Endothelial cell of umbilical vein (primary cell): ENCODE measurements at regions not wholly inside any gene's neighbourhood (a gene's known extent, or its start where the extent isn't known, plus 50 kb on each side); places are given as distances from the start of the nearest gene placed in this dataset.

Experiments used
- BruUV-seq: library from RNA; stranded (reverse); fragments of 400-500 nt; replicated peaks from 2 replicates; lab custom pipeline; 2021; lab: Mats Ljungman, UMichigan
- CTCF ChIA-PET: fragments of 300-600, 350-600 bp; sonication (Branson Sonifier 250); formaldehyde crosslinking; loops from one replicate; lab custom pipeline; 2021; ENCODE audit warnings: antibody characterized with exemption, inconsistent platforms; lab: Charles Lee
- POLR2A ChIA-PET: fragments of 300-600, 350-600 bp; sonication (Branson Sonifier 250); formaldehyde crosslinking; loops from one replicate; lab custom pipeline; 2021; ENCODE audit warnings: antibody characterized with exemption, inconsistent platforms; lab: Charles Lee
- DNase-seq: peaks from one replicate; pipeline ENCODE4 v3.0.0-alpha.2; 2011; ENCODE audit warnings: low read depth, low spot score
- FAIRE-seq: peaks from 2 replicates; lab custom pipeline; 2011; peaks lifted over from hg19 to GRCh38; lab: Jason Lieb, UNC
- H2AFZ ChIP-seq: 2 replicates; pipeline ENCODE4 v1.6.0; 2012; ENCODE audit warnings: low read depth, low read length, control low read depth, inconsistent platforms
- H3K27ac ChIP-seq: 2 replicates; pipeline ENCODE4 v1.5.1; 2011; ENCODE audit warnings: low read depth, mild to moderate bottlenecking, control low read depth, low read length, moderate library complexity; ENCODE audit not compliant: insufficient read depth
- H3K27me3 ChIP-seq, 2 experiments: 2 replicates each; pipeline versions ENCODE4 v1.6.0 to v1.6.1; 2011; ENCODE audit warnings: low read length in 2 of 2, mixed read lengths in 1 of 2; ENCODE audit not compliant: control insufficient read depth in 2 of 2, insufficient read depth in 2 of 2
- H3K36me3 ChIP-seq, 2 experiments: 2 replicates in 1 of 2; 3 replicates in 1 of 2; pipeline ENCODE4 v1.5.1; 2011; ENCODE audit warnings: low read length in 2 of 2, mild to moderate bottlenecking in 1 of 2, moderate library complexity in 1 of 2; ENCODE audit not compliant: control insufficient read depth in 2 of 2, insufficient read depth in 2 of 2; ENCODE audit errors: extremely low read depth in 1 of 2
- H3K4me1 ChIP-seq: 3 replicates; pipeline ENCODE4 v1.5.1; 2011; ENCODE audit warnings: mild to moderate bottlenecking, low read length; ENCODE audit not compliant: control insufficient read depth, insufficient read depth; ENCODE audit errors: extremely low read depth
- H3K4me2 ChIP-seq: 2 replicates; pipeline ENCODE4 v1.6.1; 2011; ENCODE audit warnings: low read length, control low read depth, mixed read lengths; ENCODE audit not compliant: insufficient read depth
- H3K4me3 ChIP-seq, 3 experiments: fragments of 200-600 bp in 1 of 3; sonication (generic), shearing (Covaris generic) in 1 of 3; replicated peaks in 1 of 3; 2 replicates each; pipeline ENCODE4 v1.5.1; 2011 to 2016; ENCODE audit warnings: control low read depth in 3 of 3, low read length in 3 of 3, mild to moderate bottlenecking in 2 of 3, inconsistent platforms in 1 of 3, low read depth in 1 of 3, moderate library complexity in 1 of 3; ENCODE audit not compliant: insufficient read depth in 1 of 3
- H3K79me2 ChIP-seq: 2 replicates; pipeline ENCODE4 v1.6.0; 2012; ENCODE audit warnings: low read length, inconsistent platforms; ENCODE audit not compliant: control insufficient read depth, insufficient read depth
- H3K9ac ChIP-seq: replicated peaks from 2 replicates; pipeline ENCODE3; 2011; ENCODE audit warnings: low read length, control low read depth; ENCODE audit not compliant: insufficient read depth; ENCODE audit errors: extremely low read depth
- H3K9me1 ChIP-seq: replicated peaks from 3 replicates; pipeline ENCODE4 v1.6.0; 2011; ENCODE audit warnings: mild to moderate bottlenecking, low read length; ENCODE audit not compliant: control insufficient read depth, insufficient read depth; ENCODE audit errors: extremely low read depth
- H3K9me3 ChIP-seq: replicated peaks from 2 replicates; pipeline ENCODE4 v1.5.1; 2012; ENCODE audit warnings: low read length, inconsistent platforms; ENCODE audit not compliant: control insufficient read depth, insufficient read depth
- H4K20me1 ChIP-seq: replicated peaks from 2 replicates; pipeline ENCODE3; 2011; ENCODE audit warnings: mild to moderate bottlenecking, low read length; ENCODE audit not compliant: control insufficient read depth, insufficient read depth; ENCODE audit errors: extremely low read depth
- EZH2 ChIP-seq: IDR thresholded peaks from 2 replicates; pipeline ENCODE4 v1.6.1; 2012; ENCODE audit warnings: borderline replicate concordance, low read depth, mild to moderate bottlenecking, moderate library complexity, low read length, inconsistent platforms; ENCODE audit not compliant: severe bottlenecking
- FOS ChIP-seq: IDR thresholded peaks from 2 replicates; pipeline ENCODE4 v1.6.1; 2011; ENCODE audit warnings: mild to moderate bottlenecking, low read length, moderate library complexity, borderline replicate concordance; ENCODE audit not compliant: insufficient read depth
- GATA2 ChIP-seq: IDR thresholded peaks from 2 replicates; pipeline ENCODE4 v1.7.0; 2011; ENCODE audit warnings: low read depth, mild to moderate bottlenecking, moderate library complexity, mixed read lengths, low read length; ENCODE audit not compliant: insufficient read length, insufficient read depth
- JUN ChIP-seq: IDR thresholded peaks from 2 replicates; pipeline ENCODE4 v1.6.1; 2011; ENCODE audit warnings: borderline replicate concordance, low read depth; ENCODE audit not compliant: insufficient read length, insufficient read depth
- MYC ChIP-seq: IDR thresholded peaks from one replicate; pipeline ENCODE4 v1.6.1; 2011; ENCODE audit warnings: mild to moderate bottlenecking, low read depth, low read length
- POLR2A ChIP-seq: IDR thresholded peaks from 2 replicates; pipeline ENCODE4 v1.6.1; 2012; ENCODE audit warnings: low read depth, mild to moderate bottlenecking, control low read depth, low read length
- POLR2AphosphoS5 ChIP-seq: IDR thresholded peaks from 2 replicates; pipeline ENCODE4 v1.6.1; 2012; ENCODE audit warnings: low read depth, mild to moderate bottlenecking, control low read depth, low read length, moderate library complexity; ENCODE audit not compliant: insufficient read depth
- dilution Hi-C: fragments of 300-500 bp; cut with MboI; formaldehyde crosslinking; loops from one replicate; pipeline ENCODE4 v1.15.0; 2019; ENCODE audit warnings: low sequenced_read_pairs; ENCODE audit not compliant: extremely low pct_ligation_motif_present
- intact Hi-C: fragments of 100-400 bp; cut with micrococcal nuclease; formaldehyde crosslinking; loops from one replicate; pipeline ENCODE4 v1.10.0; 2022
- TF ChIP-seq, protein P1 (sequence below), 2 donors: IDR thresholded peaks; 1 replicate in 1 of 2; 2 replicates in 1 of 2; pipeline ENCODE4 v1.5.1; 2011; ENCODE audit warnings: low read length in 2 of 2, mild to moderate bottlenecking in 2 of 2, moderate library complexity in 2 of 2, control low read depth in 1 of 2, inconsistent platforms in 1 of 2, low read depth in 1 of 2; ENCODE audit not compliant: insufficient read depth in 1 of 2; ENCODE audit errors: extremely low read depth in 1 of 2
- TF ChIP-seq, protein P2 (sequence below): IDR thresholded peaks from 2 replicates; pipeline ENCODE4 v1.6.1; 2011; ENCODE audit not compliant: insufficient read depth, insufficient read length

DNA sequence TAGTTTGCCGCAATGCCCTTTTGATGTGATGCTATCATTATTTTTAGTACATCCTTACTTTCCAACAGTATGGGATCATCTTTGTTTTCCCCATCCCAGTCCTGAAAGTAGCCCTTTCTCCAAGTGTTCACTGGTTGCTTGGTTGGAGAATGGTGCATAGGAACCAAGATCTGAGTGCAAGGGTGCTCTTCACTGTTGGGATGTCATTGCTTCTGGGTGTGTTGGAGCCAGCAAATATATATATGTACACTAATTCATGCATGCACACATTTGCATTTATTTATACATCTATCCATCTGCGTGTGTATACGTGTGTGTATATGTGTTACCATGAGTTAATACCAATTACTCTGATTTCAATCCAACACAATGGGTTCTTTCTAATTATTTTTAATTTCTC, 64.1 kb upstream of the RFLNA start:
- no peak for TF ChIP-seq GATA2
- TF ChIP-seq, protein P1, sequence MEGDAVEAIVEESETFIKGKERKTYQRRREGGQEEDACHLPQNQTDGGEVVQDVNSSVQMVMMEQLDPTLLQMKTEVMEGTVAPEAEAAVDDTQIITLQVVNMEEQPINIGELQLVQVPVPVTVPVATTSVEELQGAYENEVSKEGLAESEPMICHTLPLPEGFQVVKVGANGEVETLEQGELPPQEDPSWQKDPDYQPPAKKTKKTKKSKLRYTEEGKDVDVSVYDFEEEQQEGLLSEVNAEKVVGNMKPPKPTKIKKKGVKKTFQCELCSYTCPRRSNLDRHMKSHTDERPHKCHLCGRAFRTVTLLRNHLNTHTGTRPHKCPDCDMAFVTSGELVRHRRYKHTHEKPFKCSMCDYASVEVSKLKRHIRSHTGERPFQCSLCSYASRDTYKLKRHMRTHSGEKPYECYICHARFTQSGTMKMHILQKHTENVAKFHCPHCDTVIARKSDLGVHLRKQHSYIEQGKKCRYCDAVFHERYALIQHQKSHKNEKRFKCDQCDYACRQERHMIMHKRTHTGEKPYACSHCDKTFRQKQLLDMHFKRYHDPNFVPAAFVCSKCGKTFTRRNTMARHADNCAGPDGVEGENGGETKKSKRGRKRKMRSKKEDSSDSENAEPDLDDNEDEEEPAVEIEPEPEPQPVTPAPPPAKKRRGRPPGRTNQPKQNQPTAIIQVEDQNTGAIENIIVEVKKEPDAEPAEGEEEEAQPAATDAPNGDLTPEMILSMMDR (IDR thresholded peaks at IDR 0.05; ENCODE audit: extremely low read depth in 1 of 2, insufficient read depth in 1 of 2, low read depth in 1 of 2, low read length in 2 of 2): no peak
- dilution Hi-C loops: no loop called here
- Histone ChIP-seq H3K79me2 (no peaks in the 10 kb centered on the region), H3K4me3 (no peak overlapping the region), H3K4me1 (peaks cover 31% of the 10 kb centered on the region), H3K36me3 (no peaks in the 10 kb centered on the region), H2AFZ (no peak overlapping the region), H3K9ac (no peak overlapping the region), H3K27ac (no peak overlapping the region), H3K27me3 (no peaks in the 10 kb centered on the region), H4K20me1 (no peaks in the 10 kb centered on the region), H3K4me2 (no peak overlapping the region), H3K9me1 (no peaks in the 10 kb centered on the region), H3K9me3 (no peaks in the 10 kb centered on the region)
- intact Hi-C loops: no loop called here
- DNase-seq (no peak), FAIRE-seq (no peak)
- BruUV-seq: no TSS peak
- POLR2A ChIA-PET: no interaction called here
- CTCF ChIA-PET: interaction anchor here (1.0 kb wide), 1 partner anchor 12 kb away, joined by 4 read pairs; no protein-coding TSS in a partner anchor

DNA sequence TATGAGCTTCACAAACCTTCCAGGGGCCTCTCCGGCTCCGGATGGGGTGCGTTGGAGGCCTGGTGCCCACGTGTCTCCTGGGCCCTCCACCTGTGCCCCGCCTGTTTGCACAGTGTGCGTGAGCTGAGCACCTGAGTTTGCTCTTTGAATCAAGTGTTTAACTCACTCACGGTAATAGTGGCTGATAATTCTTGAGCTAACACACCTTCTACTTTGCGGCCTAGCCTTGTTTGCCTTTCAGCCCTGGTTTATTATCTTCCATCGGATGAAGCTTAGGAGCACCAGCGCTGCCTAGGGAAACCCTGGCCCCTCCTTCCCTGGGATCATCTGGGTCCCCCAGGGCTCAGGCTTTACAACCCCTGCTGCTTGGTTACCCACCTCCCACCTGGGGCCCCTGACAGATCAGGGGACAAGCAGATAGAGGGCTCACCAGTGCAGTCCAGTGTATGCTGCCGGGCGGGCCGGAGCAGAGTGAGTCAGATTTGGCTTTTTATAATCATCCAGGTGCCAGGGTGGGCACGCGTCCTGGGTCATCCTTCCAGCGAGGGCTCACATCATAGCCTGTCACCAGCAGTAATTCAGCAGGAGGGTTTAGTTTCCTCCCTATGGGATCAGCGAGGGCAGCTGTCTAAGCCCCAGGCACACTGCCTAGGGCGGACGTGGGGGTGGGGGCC, 62.8 kb upstream of the RFLNA start:
- CTCF ChIA-PET: interaction anchor here (0.8 to 1.0 kb wide), 2 partner anchors 14 to 179 kb away, joined by 3 to 4 read pairs; no protein-coding TSS in a partner anchor

More for the DNA sequence above, 62.8 kb upstream of the RFLNA start:
- Histone ChIP-seq H3K4me2 (no peak overlapping the region), H3K4me3 (no peak overlapping the region), H3K27me3 (no peaks in the 10 kb centered on the region), H3K36me3 (no peaks in the 10 kb centered on the region), H4K20me1 (no peaks in the 10 kb centered on the region), H3K9ac (no peak overlapping the region), H2AFZ (peak overlapping the region; percentile 15), H3K9me3 (no peaks in the 10 kb centered on the region), H3K27ac (peak overlapping the region; percentile 99), H3K79me2 (no peaks in the 10 kb centered on the region), H3K9me1 (no peaks in the 10 kb centered on the region), H3K4me1 (peaks cover 44% of the 10 kb centered on the region)
- FAIRE-seq (no peak), DNase-seq (no peak)
- no TSS peak for BruUV-seq
- intact Hi-C loops: no loop called here
- dilution Hi-C loops: no loop called here
- TF ChIP-seq, protein P1 (IDR thresholded peaks at IDR 0.05; ENCODE audit: extremely low read depth in 1 of 2, insufficient read depth in 1 of 2, low read depth in 1 of 2, low read length in 2 of 2): no peak
- TF ChIP-seq GATA2 (no peak), MYC (no peak), FOS (no peak), POLR2A (no peak), EZH2 (no peak), POLR2AphosphoS5 (no peak), JUN (no peak)
- TF ChIP-seq, protein P2, sequence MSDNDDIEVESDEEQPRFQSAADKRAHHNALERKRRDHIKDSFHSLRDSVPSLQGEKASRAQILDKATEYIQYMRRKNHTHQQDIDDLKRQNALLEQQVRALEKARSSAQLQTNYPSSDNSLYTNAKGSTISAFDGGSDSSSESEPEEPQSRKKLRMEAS: no peak
- POLR2A ChIA-PET: interaction anchor here (0.6 kb wide), 1 partner anchor 590 kb away, joined by 3 read pairs; no protein-coding TSS in a partner anchor
